BE2C (cell line): ENCODE measurements at regions not wholly inside any gene's neighbourhood (a gene's known extent, or its start where the extent isn't known, plus 50 kb on each side); places are given as distances from the start of the nearest gene placed in this dataset.

Experiments
- DNase-seq: peaks from one replicate; pipeline ENCODE4 v3.0.0-alpha.2; 2020
- H3K27me3 ChIP-seq: fragments of 250-450 bp; sonication (Bioruptor Pico); 2 replicates; pipeline ENCODE4 v1.5.1; 2020; ENCODE audit warnings: mild to moderate bottlenecking
- H3K36me3 ChIP-seq: fragments of 250-450 bp; sonication (Bioruptor Pico); 2 replicates; pipeline ENCODE4 v1.5.1; 2020; ENCODE audit warnings: mild to moderate bottlenecking
- H3K4me1 ChIP-seq: fragments of 250-450 bp; sonication (Bioruptor Pico); 2 replicates; pipeline ENCODE4 v1.5.1; 2020
- H3K4me3 ChIP-seq: 2 replicates; pipeline ENCODE4 v1.5.1; 2011; ENCODE audit warnings: low read depth, low read length
- H3K9me3 ChIP-seq: fragments of 250-450 bp; sonication (Bioruptor Pico); 2 replicates; pipeline ENCODE4 v1.5.1; 2020
- TF ChIP-seq, protein P1 (sequence below): IDR thresholded peaks from 2 replicates; pipeline ENCODE4 v1.5.1; 2012; ENCODE audit warnings: mild to moderate bottlenecking, low read depth, low read length

DNA sequence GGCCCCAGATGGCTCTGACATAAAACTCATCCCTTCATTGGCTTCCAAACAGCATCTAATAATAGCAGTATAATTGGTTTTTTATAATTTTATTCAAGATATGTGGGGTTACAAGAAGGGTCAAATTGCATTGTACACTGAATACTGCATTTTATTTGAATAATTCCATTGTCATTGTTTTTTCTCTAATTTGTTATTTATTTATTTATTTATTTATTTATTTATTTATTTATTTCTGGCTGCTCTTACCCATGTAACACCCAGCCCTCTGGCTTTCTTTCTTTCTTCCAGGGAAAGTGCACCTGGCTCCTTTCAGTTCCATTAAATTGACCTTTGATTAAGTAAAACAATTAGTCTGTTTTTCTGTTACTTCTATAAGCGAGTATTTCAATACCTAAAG lies 210.1 kb downstream of the CDH9 start:
- no peaks in the 10 kb centered on the region for H3K9me3 ChIP-seq
- no peak for DNase-seq
- TF ChIP-seq, protein P1, sequence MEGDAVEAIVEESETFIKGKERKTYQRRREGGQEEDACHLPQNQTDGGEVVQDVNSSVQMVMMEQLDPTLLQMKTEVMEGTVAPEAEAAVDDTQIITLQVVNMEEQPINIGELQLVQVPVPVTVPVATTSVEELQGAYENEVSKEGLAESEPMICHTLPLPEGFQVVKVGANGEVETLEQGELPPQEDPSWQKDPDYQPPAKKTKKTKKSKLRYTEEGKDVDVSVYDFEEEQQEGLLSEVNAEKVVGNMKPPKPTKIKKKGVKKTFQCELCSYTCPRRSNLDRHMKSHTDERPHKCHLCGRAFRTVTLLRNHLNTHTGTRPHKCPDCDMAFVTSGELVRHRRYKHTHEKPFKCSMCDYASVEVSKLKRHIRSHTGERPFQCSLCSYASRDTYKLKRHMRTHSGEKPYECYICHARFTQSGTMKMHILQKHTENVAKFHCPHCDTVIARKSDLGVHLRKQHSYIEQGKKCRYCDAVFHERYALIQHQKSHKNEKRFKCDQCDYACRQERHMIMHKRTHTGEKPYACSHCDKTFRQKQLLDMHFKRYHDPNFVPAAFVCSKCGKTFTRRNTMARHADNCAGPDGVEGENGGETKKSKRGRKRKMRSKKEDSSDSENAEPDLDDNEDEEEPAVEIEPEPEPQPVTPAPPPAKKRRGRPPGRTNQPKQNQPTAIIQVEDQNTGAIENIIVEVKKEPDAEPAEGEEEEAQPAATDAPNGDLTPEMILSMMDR = no peak
- no peak overlapping the region for H3K4me3 ChIP-seq
- H3K36me3 ChIP-seq = no peaks in the 10 kb centered on the region
- no peaks in the 10 kb centered on the region for H3K4me1 ChIP-seq
- H3K27me3 ChIP-seq = no peaks in the 10 kb centered on the region

DNA sequence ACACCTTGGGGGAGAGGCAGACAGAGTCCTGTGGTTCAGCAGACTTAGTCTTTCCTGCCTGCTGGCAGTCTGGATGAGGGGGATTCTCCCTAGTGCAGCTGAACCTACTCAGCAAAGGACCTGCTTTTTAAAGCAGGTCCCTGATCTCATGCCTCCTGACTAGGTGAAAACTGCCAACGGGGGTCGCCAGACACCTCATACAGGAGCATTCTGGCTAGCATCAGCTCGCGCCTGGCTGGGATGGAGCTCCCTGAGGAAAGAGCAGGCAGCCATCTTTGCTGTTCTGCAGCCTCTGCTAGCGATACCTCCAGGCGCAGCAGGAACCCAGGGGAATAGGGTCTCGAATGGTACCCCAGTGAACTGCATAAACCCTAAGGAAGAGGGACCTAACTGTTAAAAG lies 225.2 kb downstream of the CDH9 start:
- no peak for DNase-seq
- Histone ChIP-seq H3K9me3 (no peaks in the 10 kb centered on the region), H3K4me1 (no peaks in the 10 kb centered on the region), H3K4me3 (no peak overlapping the region), H3K27me3 (no peaks in the 10 kb centered on the region), H3K36me3 (no peaks in the 10 kb centered on the region)
- TF ChIP-seq, protein P1 = no peak

DNA sequence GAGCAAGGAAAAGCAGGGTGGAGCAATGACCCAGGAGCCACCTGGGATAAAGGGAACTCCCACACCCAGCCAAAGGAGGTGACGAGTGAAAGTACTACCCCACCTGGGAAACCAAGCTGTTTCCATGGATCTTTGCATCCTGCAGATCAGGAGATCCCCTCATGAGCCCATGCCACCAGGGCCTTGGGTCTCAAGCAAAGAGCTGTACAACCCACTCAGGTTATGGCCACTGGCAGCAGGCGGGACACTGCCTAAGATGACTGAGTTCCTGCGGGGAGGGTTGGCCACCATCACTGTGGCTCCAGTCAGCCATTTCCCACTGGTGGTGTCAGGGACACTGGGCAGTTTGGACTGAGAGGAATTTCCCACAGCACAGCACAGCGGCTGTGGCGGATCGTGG lies 225.7 kb downstream of the CDH9 start:
- H3K9me3 ChIP-seq = no peaks in the 10 kb centered on the region
- no peaks in the 10 kb centered on the region for H3K4me1 ChIP-seq
- no peak for DNase-seq
- TF ChIP-seq, protein P1 = no peak
- no peaks in the 10 kb centered on the region for H3K36me3 ChIP-seq
- no peaks in the 10 kb centered on the region for H3K27me3 ChIP-seq
- no peak overlapping the region for H3K4me3 ChIP-seq

DNA sequence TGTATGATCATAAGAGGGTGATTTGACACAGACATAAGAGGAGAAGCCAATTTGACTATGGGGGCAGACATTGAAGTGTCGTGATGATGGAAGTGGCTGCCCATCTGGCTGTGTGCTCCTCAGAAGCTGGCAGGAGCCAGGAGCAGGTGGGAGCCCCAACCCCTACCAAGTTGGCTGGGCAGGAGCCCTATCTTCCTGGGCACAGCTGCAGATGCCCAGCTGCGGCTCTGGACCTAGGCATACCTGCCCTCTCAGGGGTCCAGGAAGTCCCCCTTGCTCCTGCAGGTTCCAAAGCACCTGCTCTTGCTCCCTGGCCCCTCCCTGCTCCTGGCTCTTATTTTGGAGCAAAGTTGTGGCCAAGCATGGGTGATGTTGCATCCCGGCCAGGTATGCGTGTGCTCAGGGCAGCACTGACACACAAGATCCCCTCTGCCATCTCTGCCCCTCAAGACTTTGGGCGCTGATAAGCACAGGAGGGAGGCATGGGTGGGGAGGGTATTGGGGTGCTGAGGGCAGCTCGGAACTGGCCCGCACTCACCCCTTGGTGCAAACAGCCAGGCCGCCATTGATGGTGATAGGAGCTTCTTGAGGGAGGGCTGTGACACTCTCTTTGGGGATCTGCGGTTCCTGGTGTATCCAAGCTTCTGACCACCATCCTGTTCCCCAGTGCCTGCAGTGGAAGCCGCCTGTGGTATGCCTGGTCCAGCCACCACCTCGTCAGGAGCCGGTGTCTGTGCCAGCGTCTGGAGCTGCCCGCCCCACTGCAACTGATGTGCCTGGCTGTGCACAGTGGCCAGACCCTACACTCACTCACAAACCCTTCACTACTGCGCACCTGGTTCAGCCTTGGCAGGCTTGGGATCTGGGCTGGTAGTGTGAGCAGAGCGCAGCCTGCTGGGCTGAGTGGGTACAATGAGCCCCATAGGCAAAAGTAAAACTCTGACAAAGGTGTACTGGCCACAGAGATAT lies 230.9 kb downstream of the CDH9 start:
- H3K4me3 ChIP-seq = no peak overlapping the region
- no peak for DNase-seq
- no peaks in the 10 kb centered on the region for H3K27me3 ChIP-seq

DNA sequence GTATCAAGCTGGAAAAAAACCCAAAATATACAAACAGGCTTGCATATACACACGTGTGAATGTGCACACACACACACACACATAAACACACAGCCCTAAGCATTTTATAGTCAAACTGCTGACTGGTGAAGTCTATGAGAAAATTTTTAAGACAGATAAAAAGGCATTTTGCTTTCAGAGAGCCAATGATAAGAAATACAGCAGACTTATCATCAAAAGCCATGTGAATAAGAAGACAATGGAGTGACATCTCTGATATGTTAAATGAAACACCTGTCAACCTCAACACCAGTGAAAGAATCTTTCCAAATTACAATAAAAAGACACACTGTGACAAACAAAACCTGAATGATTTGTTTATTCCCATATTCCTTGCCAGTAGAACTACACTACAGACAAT lies 233.3 kb downstream of the CDH9 start:
- TF ChIP-seq, protein P1 = no peak
- H3K4me1 ChIP-seq = no peaks in the 10 kb centered on the region
- H3K9me3 ChIP-seq = no peaks in the 10 kb centered on the region; the same call in 1 of the 2 replicates
- no peaks in the 10 kb centered on the region for H3K36me3 ChIP-seq
- no peaks in the 10 kb centered on the region for H3K27me3 ChIP-seq
- no peak for DNase-seq
- no peak overlapping the region for H3K4me3 ChIP-seq

More for the DNA sequence above, 230.9 kb downstream of the CDH9 start:
- H3K4me1 ChIP-seq = no peaks in the 10 kb centered on the region
- H3K36me3 ChIP-seq = no peaks in the 10 kb centered on the region
- no peaks in the 10 kb centered on the region; the same call in 1 of the 2 replicates for H3K9me3 ChIP-seq
- TF ChIP-seq, protein P1 = peak; percentile 22; the same call in 1 of the 2 replicates

DNA sequence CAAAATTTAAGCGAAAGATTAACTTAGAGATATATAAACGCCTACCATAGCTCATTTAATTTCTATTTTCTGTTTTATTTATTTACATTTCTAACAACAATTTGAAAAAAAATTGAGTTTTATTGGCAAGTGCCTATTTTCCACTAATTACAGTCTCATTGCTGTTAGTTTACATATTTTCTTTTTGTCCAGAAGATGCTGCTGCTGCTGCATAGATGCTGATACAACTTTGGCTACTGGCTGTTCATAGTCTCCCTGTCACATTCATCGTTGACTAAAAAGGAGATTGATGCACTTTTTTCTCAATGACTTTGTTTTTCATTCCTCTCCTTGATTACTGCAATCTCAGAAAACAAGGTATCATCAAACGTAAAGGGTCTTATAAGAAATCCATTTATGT lies 235.4 kb downstream of the CDH9 start:
- Histone ChIP-seq H3K9me3 (no peaks in the 10 kb centered on the region; the same call in 1 of the 2 replicates), H3K36me3 (no peaks in the 10 kb centered on the region), H3K4me3 (no peak overlapping the region), H3K27me3 (no peaks in the 10 kb centered on the region), H3K4me1 (no peaks in the 10 kb centered on the region)
- TF ChIP-seq, protein P1 = peak; percentile 43
- DNase-seq = no peak
